ENCODE measurements at regions not wholly inside any gene's neighbourhood (a gene's known extent, or its start where the extent isn't known, plus 50 kb on each side); places are given as distances from the start of the nearest gene placed in this dataset.

- no peaks in the 10 kb centered on the region for H3K9me3 ChIP-seq
- no peaks in the 10 kb centered on the region for H3K27me3 ChIP-seq
- intact Hi-C loops (cut with DNase I; ENCODE audit: low total_unique reads), result no loop called here
- H3K4me1 ChIP-seq, result no peaks in the 10 kb centered on the region
- no peak for DNase-seq
- H3K36me3 ChIP-seq, result no peaks in the 10 kb centered on the region
- no peak overlapping the region for H3K4me3 ChIP-seq
- no peak overlapping the region for H3K27ac ChIP-seq
- TF ChIP-seq POLR2A (IDR thresholded peaks at IDR 0.05) (no peak), CTCF (IDR thresholded peaks at IDR 0.05) (no peak)
These were observed 122.5 kb upstream of the KRAS start for GRCh38 chr12:25372969-25373817.

GRCh38 chr12:25372002-25372401 is 121.3 kb upstream of the KRAS start:
- no peak for TF ChIP-seq CTCF (IDR thresholded peaks at IDR 0.05)
- TF ChIP-seq POLR2A (IDR thresholded peaks at IDR 0.05), result no peak
- Histone ChIP-seq H3K27me3 (no peaks in the 10 kb centered on the region), H3K4me1 (no peaks in the 10 kb centered on the region), H3K9me3 (no peaks in the 10 kb centered on the region), H3K4me3 (no peak overlapping the region), H3K36me3 (no peaks in the 10 kb centered on the region), H3K27ac (no peak overlapping the region)
- no peak for DNase-seq
- intact Hi-C loops (cut with DNase I; ENCODE audit: low total_unique reads), result no loop called here

- H3K9me3 ChIP-seq, result no peaks in the 10 kb centered on the region
- H3K4me1 ChIP-seq, result no peaks in the 10 kb centered on the region
- no peaks in the 10 kb centered on the region for H3K36me3 ChIP-seq
- H3K27me3 ChIP-seq, result no peaks in the 10 kb centered on the region
- no peak overlapping the region for H3K4me3 ChIP-seq
- intact Hi-C loops (cut with DNase I; ENCODE audit: low total_unique reads), result no loop called here
- TF ChIP-seq POLR2A (IDR thresholded peaks at IDR 0.05) (no peak), CTCF (IDR thresholded peaks at IDR 0.05) (no peak)
- DNase-seq, result no peak
- H3K27ac ChIP-seq, result no peak overlapping the region
These were observed 117.8 kb upstream of the KRAS start for GRCh38 chr12:25368557-25368956.

- no peak for TF ChIP-seq POLR2A (IDR thresholded peaks at IDR 0.05)
- TF ChIP-seq CTCF (IDR thresholded peaks at IDR 0.05), result no peak
These were observed 115.4 kb upstream of the KRAS start for GRCh38 chr12:25366122-25366521.

GRCh38 chr12:25365340-25365730 is 114.6 kb upstream of the KRAS start:
- no peak for DNase-seq
- intact Hi-C loops (cut with DNase I; ENCODE audit: low total_unique reads), result no loop called here
- TF ChIP-seq POLR2A (IDR thresholded peaks at IDR 0.05), result no peak
- TF ChIP-seq CTCF (IDR thresholded peaks at IDR 0.05), result no peak
- Histone ChIP-seq H3K9me3 (no peaks in the 10 kb centered on the region), H3K36me3 (no peaks in the 10 kb centered on the region), H3K27me3 (no peaks in the 10 kb centered on the region), H3K4me3 (no peak overlapping the region), H3K27ac (no peak overlapping the region), H3K4me1 (no peaks in the 10 kb centered on the region)

More at GRCh38 chr12:25366122-25366521, 115.4 kb upstream of the KRAS start:
- Histone ChIP-seq H3K4me1 (no peaks in the 10 kb centered on the region), H3K4me3 (no peak overlapping the region), H3K27ac (no peak overlapping the region), H3K9me3 (no peaks in the 10 kb centered on the region), H3K27me3 (no peaks in the 10 kb centered on the region), H3K36me3 (no peaks in the 10 kb centered on the region)
- intact Hi-C loops (cut with DNase I; ENCODE audit: low total_unique reads), result no loop called here
- DNase-seq, result no peak
